ENCODE measurements at regions not wholly inside any gene's neighbourhood (a gene's known extent, or its start where the extent isn't known, plus 50 kb on each side); places are given as distances from the start of the nearest gene placed in this dataset.

DNA sequence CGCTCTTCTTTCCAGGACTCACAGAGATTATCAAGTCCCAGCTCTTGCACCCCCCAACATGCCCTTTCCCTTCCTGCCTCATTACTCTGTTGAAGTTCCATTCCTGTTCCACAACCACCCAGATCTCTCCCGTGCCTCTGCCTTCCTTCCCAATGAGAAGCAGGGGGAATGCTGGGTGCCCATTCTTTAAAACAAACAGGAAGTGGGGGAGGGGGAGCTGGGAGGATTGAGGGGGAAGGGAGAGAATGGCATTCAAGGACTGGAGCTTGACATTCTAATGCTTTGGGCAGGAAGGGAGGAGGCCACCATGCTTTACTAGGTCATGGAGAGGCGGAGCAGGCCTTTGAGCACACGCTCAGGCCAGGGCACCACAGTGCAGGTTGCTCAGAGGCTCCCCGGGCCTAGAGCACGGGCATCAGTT lies 150.3 kb upstream of the IRF2BP2 start:
- no peaks in the 10 kb centered on the region for H3K4me1 ChIP-seq (ENCODE audit: insufficient read depth, poor library complexity, severe bottlenecking)
- no peak for DNase-seq (ENCODE audit: low spot score)

DNA sequence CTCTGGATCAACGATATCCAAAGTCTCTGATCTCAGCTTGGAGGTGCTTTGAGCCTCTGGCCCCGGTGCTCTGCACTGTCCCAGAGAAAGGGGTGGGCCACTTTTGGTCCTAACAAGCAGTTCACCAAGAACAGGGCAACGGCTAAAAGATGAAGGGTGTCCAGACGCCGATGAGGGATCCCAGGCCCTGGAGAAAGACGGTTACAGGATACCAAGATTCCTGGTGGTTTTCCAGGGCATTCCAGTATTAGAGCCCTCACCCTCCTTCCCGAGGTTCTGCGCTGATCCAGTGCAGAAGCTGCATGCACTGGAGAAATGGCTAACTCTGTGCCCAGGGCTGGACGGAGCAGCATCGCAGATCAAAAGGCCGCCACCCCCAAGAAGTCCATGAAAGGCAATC lies 149.9 kb upstream of the IRF2BP2 start:
- ATAC-seq (ENCODE audit: low read depth) (no peak), DNase-seq (ENCODE audit: low spot score) (no peak)
- Histone ChIP-seq H3K27me3 (ENCODE audit: insufficient read depth, poor library complexity, severe bottlenecking) (no peaks in the 10 kb centered on the region), H3K4me3 (ENCODE audit: severe bottlenecking) (no peak overlapping the region), H3K36me3 (ENCODE audit: low read depth) (no peaks in the 10 kb centered on the region), H3K9me3 (ENCODE audit: severe bottlenecking) (no peaks in the 10 kb centered on the region), H3K27ac (ENCODE audit: poor library complexity, severe bottlenecking) (no peak overlapping the region), H3K4me1 (ENCODE audit: insufficient read depth, poor library complexity, severe bottlenecking) (no peaks in the 10 kb centered on the region)
- TF ChIP-seq, protein P1, sequence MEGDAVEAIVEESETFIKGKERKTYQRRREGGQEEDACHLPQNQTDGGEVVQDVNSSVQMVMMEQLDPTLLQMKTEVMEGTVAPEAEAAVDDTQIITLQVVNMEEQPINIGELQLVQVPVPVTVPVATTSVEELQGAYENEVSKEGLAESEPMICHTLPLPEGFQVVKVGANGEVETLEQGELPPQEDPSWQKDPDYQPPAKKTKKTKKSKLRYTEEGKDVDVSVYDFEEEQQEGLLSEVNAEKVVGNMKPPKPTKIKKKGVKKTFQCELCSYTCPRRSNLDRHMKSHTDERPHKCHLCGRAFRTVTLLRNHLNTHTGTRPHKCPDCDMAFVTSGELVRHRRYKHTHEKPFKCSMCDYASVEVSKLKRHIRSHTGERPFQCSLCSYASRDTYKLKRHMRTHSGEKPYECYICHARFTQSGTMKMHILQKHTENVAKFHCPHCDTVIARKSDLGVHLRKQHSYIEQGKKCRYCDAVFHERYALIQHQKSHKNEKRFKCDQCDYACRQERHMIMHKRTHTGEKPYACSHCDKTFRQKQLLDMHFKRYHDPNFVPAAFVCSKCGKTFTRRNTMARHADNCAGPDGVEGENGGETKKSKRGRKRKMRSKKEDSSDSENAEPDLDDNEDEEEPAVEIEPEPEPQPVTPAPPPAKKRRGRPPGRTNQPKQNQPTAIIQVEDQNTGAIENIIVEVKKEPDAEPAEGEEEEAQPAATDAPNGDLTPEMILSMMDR (IDR thresholded peaks at IDR 0.05; ENCODE audit: poor library complexity, severe bottlenecking), result no peak

More for the DNA sequence above, 150.3 kb upstream of the IRF2BP2 start:
- TF ChIP-seq, protein P1 (IDR thresholded peaks at IDR 0.05; ENCODE audit: poor library complexity, severe bottlenecking), result no peak
- no peaks in the 10 kb centered on the region for H3K36me3 ChIP-seq (ENCODE audit: low read depth)
- no peaks in the 10 kb centered on the region for H3K27me3 ChIP-seq (ENCODE audit: insufficient read depth, poor library complexity, severe bottlenecking)
- ATAC-seq (ENCODE audit: low read depth), result no peak
- no peak overlapping the region for H3K4me3 ChIP-seq (ENCODE audit: severe bottlenecking)
- H3K9me3 ChIP-seq (ENCODE audit: severe bottlenecking), result no peaks in the 10 kb centered on the region
- no peak overlapping the region for H3K27ac ChIP-seq (ENCODE audit: poor library complexity, severe bottlenecking)

DNA sequence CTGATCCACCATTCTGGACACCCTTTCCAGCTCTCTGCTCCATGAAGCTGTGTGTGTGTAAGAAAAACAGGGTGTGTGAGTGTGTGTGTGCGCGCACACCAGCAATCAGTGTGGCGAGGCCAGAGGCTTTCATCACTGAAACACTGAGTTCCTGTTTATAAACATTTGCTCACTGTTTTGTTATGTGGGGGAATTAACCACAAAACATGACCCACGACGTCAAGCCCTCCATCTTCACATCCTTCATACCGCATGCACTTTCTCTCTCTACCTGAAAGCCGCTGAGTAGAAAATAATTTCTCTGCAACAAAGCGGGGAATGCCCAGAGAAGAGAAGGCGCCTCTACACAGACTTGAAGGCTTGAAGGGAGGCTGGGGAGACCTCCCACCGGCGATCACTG lies 148.9 kb upstream of the IRF2BP2 start:
- no peaks in the 10 kb centered on the region for H3K9me3 ChIP-seq (ENCODE audit: severe bottlenecking)
- no peaks in the 10 kb centered on the region for H3K36me3 ChIP-seq (ENCODE audit: low read depth)
- H3K27me3 ChIP-seq (ENCODE audit: insufficient read depth, poor library complexity, severe bottlenecking), result no peaks in the 10 kb centered on the region
- TF ChIP-seq, protein P1 (IDR thresholded peaks at IDR 0.05; ENCODE audit: poor library complexity, severe bottlenecking), result no peak
- H3K27ac ChIP-seq (ENCODE audit: poor library complexity, severe bottlenecking), result no peak overlapping the region
- ATAC-seq (ENCODE audit: low read depth), result no peak
- no peak overlapping the region for H3K4me3 ChIP-seq (ENCODE audit: severe bottlenecking)
- H3K4me1 ChIP-seq (ENCODE audit: insufficient read depth, poor library complexity, severe bottlenecking), result no peaks in the 10 kb centered on the region
- no peak for DNase-seq (ENCODE audit: low spot score)

DNA sequence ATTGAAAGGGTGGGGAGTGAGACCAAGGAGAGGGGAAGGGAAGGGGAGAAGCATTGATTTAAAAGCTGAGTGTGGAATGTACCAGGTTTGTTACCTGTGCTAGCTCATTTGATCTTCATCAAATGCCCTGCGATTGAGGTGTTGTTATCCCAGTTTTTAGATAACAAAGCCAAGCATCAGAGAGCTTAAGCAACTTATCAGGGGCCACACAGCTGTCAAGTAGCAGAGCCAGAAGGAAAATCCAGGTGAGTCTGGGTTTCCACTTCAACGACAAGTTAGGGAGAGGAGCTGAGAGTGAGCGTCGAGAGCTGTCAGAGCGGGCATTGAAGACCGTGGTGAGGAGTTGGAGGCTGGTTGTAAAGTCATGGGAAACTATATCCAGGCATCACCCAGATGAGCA lies 146.9 kb upstream of the IRF2BP2 start:
- H3K27me3 ChIP-seq (ENCODE audit: insufficient read depth, poor library complexity, severe bottlenecking), result no peaks in the 10 kb centered on the region
- no peak for ATAC-seq (ENCODE audit: low read depth)
- no peak overlapping the region for H3K4me3 ChIP-seq (ENCODE audit: severe bottlenecking)
- DNase-seq (ENCODE audit: low spot score), result no peak
- no peaks in the 10 kb centered on the region for H3K36me3 ChIP-seq (ENCODE audit: low read depth)
- TF ChIP-seq, protein P1 (IDR thresholded peaks at IDR 0.05; ENCODE audit: poor library complexity, severe bottlenecking), result no peak
- H3K9me3 ChIP-seq (ENCODE audit: severe bottlenecking), result no peaks in the 10 kb centered on the region
- H3K4me1 ChIP-seq (ENCODE audit: insufficient read depth, poor library complexity, severe bottlenecking), result no peaks in the 10 kb centered on the region
- H3K27ac ChIP-seq (ENCODE audit: poor library complexity, severe bottlenecking), result no peak overlapping the region

DNA sequence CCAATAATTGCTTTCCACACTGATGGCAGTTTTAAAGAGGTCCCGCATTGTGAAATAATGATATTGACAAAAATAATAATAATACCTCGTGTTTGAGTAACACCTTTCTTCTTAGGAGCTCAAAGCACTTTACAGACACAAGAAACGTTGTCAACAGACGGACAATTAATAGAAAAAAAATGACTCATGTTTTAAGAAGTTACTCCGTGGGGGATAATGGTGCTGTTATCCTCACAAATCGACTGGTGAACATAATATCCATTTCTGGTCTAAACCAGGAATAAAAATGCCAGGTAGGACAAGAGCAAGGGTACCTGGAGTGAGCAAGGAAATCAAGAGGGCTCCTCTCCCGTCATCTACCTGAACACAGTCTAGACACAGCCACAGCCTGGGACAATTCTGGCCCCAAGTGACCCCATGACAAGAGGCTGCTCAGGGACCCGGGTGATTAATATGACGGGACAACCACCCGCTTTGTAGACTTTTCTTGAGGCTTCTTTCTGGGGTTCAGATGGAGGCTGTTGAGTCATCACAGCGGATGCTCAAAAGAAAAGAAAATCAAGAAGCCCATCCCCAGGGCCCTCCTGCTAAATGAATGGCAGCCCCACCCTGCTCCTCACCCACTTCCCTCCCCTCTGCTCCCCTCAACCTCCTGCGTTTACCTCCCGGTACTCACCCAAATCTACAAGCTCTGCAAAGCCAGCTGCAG lies 146.2 kb upstream of the IRF2BP2 start:
- TF ChIP-seq, protein P1 (IDR thresholded peaks at IDR 0.05; ENCODE audit: poor library complexity, severe bottlenecking), result no peak
- no peak for DNase-seq (ENCODE audit: low spot score)
- no peaks in the 10 kb centered on the region for H3K4me1 ChIP-seq (ENCODE audit: insufficient read depth, poor library complexity, severe bottlenecking)
- no peak overlapping the region for H3K27ac ChIP-seq (ENCODE audit: poor library complexity, severe bottlenecking)
- no peak overlapping the region for H3K4me3 ChIP-seq (ENCODE audit: severe bottlenecking)
- ATAC-seq (ENCODE audit: low read depth), result no peak
- H3K27me3 ChIP-seq (ENCODE audit: insufficient read depth, poor library complexity, severe bottlenecking), result no peaks in the 10 kb centered on the region
- H3K9me3 ChIP-seq (ENCODE audit: severe bottlenecking), result no peaks in the 10 kb centered on the region
- H3K36me3 ChIP-seq (ENCODE audit: low read depth), result no peaks in the 10 kb centered on the region
